D721Med (cell line): ENCODE measurements at regions not wholly inside any gene's neighbourhood (a gene's known extent, or its start where the extent isn't known, plus 50 kb on each side); places are given as distances from the start of the nearest gene placed in this dataset.

Experiments
- DNase-seq: peaks from one replicate; pipeline ENCODE4 v3.0.0; 2011; ENCODE audit warnings: low spot score; ENCODE audit not compliant: insufficient read length
- FAIRE-seq: peaks from 2 replicates; lab custom pipeline; 2011; peaks lifted over from hg19 to GRCh38; lab: Jason Lieb, UNC
- TF ChIP-seq, protein P1 (sequence below): IDR thresholded peaks from 2 replicates; pipeline ENCODE4 v1.5.1; 2012; ENCODE audit warnings: mild to moderate bottlenecking, control low read depth; ENCODE audit not compliant: insufficient read depth; ENCODE audit errors: missing control alignments

GRCh38 chr7:65238785-65239184 lies 134.9 kb upstream of the ZNF92 start:
- TF ChIP-seq, protein P1, sequence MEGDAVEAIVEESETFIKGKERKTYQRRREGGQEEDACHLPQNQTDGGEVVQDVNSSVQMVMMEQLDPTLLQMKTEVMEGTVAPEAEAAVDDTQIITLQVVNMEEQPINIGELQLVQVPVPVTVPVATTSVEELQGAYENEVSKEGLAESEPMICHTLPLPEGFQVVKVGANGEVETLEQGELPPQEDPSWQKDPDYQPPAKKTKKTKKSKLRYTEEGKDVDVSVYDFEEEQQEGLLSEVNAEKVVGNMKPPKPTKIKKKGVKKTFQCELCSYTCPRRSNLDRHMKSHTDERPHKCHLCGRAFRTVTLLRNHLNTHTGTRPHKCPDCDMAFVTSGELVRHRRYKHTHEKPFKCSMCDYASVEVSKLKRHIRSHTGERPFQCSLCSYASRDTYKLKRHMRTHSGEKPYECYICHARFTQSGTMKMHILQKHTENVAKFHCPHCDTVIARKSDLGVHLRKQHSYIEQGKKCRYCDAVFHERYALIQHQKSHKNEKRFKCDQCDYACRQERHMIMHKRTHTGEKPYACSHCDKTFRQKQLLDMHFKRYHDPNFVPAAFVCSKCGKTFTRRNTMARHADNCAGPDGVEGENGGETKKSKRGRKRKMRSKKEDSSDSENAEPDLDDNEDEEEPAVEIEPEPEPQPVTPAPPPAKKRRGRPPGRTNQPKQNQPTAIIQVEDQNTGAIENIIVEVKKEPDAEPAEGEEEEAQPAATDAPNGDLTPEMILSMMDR: no peak
- DNase-seq: no peak
- no peak for FAIRE-seq

DNA sequence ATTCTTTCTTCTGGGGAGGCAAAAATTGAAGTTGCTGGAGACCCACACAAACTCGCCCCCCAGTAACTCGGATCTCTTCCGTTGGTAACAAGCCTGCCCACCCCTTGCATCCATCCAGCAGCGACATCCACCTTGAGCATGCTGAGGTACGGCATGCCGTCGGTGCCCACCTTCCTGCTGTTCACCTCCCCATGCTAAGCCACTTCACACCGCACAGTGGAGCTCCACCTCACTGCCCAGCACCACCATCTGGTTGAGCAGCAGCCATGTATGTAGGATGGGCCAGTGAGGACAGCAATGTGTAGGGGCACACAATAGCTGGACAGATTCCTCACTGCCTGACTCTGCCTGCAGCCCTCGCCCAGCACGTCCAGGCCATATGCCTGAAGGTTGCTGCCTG lies 138.1 kb upstream of the ZNF92 start:
- DNase-seq: no peak
- TF ChIP-seq, protein P1: no peak
- no peak for FAIRE-seq

DNA sequence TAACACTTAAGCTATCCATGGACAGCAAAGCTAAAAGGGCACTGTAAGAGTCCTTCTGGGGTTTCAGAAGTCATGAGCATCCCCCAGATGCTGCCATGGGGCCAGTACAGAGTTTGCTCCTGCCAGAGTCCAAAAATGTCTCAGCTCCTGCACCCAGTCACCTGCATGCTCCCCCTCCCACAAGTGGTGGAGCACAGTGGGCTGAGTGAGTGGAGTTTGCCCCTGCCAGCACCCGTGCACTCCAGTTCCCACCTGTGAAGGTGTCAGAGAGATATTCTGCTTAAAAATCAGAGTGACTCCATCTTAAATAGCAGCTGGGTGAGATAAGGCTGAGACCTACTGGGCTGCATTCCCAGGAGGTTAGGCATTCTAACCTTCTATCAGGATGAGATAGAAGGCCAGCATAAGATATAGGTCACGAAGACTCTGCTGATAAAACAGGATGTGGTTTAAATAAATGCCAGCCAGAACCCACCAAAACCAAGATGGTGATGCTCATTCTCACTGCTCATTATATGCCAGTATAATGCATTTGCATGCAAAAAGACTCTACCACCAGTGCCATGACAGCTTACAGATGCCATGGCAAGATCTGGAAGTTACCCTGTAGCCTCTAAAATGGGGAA lies 140.1 kb upstream of the ZNF92 start:
- FAIRE-seq: no peak
- TF ChIP-seq, protein P1: no peak

GRCh38 chr7:65230231-65230630 lies 143.4 kb upstream of the ZNF92 start:
- FAIRE-seq (no peak), DNase-seq (no peak)
- TF ChIP-seq, protein P1: no peak

More for the DNA sequence above, 140.1 kb upstream of the ZNF92 start:
- DNase-seq: no peak

DNA sequence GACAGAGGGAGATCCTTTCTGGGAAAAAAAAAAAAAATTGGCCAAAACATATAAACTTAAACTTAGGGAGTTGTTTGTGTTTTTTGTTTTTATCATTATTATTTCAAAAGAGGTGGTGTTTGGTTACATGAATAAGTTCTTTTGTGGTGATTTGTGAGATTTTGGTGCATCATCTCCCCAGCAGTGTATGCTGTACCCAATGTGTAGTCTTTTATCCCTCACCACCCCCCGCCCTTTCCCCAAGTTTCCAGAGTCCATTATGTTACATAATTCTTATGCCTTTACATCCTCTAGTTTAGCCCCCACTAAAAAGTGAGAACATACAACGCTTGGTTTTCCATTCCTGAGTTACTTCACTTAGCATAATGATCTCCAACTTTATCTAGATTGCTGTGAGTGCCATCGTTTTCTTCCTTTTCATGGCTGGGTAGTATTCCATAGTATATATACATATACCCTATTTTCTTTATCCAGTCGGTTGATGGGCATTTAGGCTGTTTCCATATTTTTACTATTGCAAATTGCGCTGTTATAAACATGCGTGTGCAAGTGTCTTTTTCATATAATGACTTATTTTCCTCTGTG lies 148.1 kb upstream of the ZNF92 start:
- TF ChIP-seq, protein P1: no peak
- FAIRE-seq: no peak
- no peak for DNase-seq

GRCh38 chr7:65222655-65223054 lies 151.0 kb upstream of the ZNF92 start:
- FAIRE-seq: no peak
- TF ChIP-seq, protein P1: no peak
- no peak for DNase-seq

- FAIRE-seq: no peak
- DNase-seq: no peak
- TF ChIP-seq, protein P1: no peak
Measured at GRCh38 chr7:65221683-65222082, 152.0 kb upstream of the ZNF92 start.
